NT2/D1 (cell line): ENCODE measurements at regions not wholly inside any gene's neighbourhood (a gene's known extent, or its start where the extent isn't known, plus 50 kb on each side); places are given as distances from the start of the nearest gene placed in this dataset.

Experiments
- YY1 ChIP-seq: IDR thresholded peaks from 2 replicates; pipeline ENCODE4 v1.6.1; 2011; ENCODE audit not compliant: insufficient read length, insufficient read depth
- ZNF274 ChIP-seq: IDR thresholded peaks from 2 replicates; pipeline ENCODE4 v1.6.1; 2011; ENCODE audit warnings: mild to moderate bottlenecking, low read depth, low read length

GRCh38 chr3:99250821-99251355, 349.4 kb upstream of the DCBLD2 start:
- no peak for TF ChIP-seq ZNF274
- no peak for TF ChIP-seq YY1
